Right ventricle myocardium inferior (tissue), 1 donor: ENCODE measurements at regions not wholly inside any gene's neighbourhood (a gene's known extent, or its start where the extent isn't known, plus 50 kb on each side); places are given as distances from the start of the nearest gene placed in this dataset.
A peak's percentile ranks its signal among the peaks of the same experiment; 100 is the strongest.

Source experiments
- ATAC-seq: fragments of 200-7000 bp; cut with Tn5 transposase; one replicate; pipeline ENCODE4 v1.9.1; 2020; ENCODE audit warnings: mild to moderate bottlenecking, moderate library complexity
- DNase-seq: peaks from one replicate; pipeline ENCODE4 v3.0.0; 2021; ENCODE audit errors: missing footprints
- intact Hi-C: fragments of 100-400 bp; cut with DNase I; formaldehyde crosslinking; loops from one replicate; pipeline ENCODE4 v1.11.0; 2022
- donor health status: DM: no; HTN: yes; CAD: no; lungs with severe emphysema.

- intact Hi-C loops: no loop called here
- ATAC-seq: no peak
- no peak for DNase-seq
These were observed 306.1 kb upstream of the KLHL29 start for GRCh38 chr2:23078784-23079434.

GRCh38 chr2:23083966-23084365, 301.0 kb upstream of the KLHL29 start:
- intact Hi-C loops: no loop called here
- no peak for ATAC-seq
- DNase-seq: no peak

- intact Hi-C loops: no loop called here
- DNase-seq (no peak), ATAC-seq (no peak)
These were observed 294.0 kb upstream of the KLHL29 start for GRCh38 chr2:23091019-23091418.

- ATAC-seq (no peak), DNase-seq (no peak)
- intact Hi-C loops: no loop called here
These were observed 293.1 kb upstream of the KLHL29 start for GRCh38 chr2:23091900-23092299.

- intact Hi-C loops: no loop called here
- no peak for DNase-seq
- no peak for ATAC-seq
These were observed 292.1 kb upstream of the KLHL29 start for GRCh38 chr2:23092831-23093230.

GRCh38 chr2:23093513-23093912, 291.5 kb upstream of the KLHL29 start:
- intact Hi-C loops: no loop called here
- DNase-seq: no peak
- ATAC-seq: no peak

- no peak for ATAC-seq
- DNase-seq: no peak
- intact Hi-C loops: no loop called here
These were observed 287.9 kb upstream of the KLHL29 start for GRCh38 chr2:23096906-23097602.

- ATAC-seq (no peak), DNase-seq (no peak)
- intact Hi-C loops: no loop called here
These were observed 284.6 kb upstream of the KLHL29 start for GRCh38 chr2:23100406-23100805.

- ATAC-seq (peak; percentile 46), DNase-seq (no peak)
- intact Hi-C loops: no loop called here
These were observed 278.7 kb upstream of the KLHL29 start for GRCh38 chr2:23106242-23106785.

GRCh38 chr2:23107327-23107941, 277.5 kb upstream of the KLHL29 start:
- ATAC-seq: no peak
- DNase-seq: no peak
- intact Hi-C loops: no loop called here

GRCh38 chr2:23111263-23111662, 273.7 kb upstream of the KLHL29 start:
- intact Hi-C loops: no loop called here
- DNase-seq (no peak), ATAC-seq (no peak)

- no peak for DNase-seq
- intact Hi-C loops: no loop called here
- no peak for ATAC-seq
These were observed 272.5 kb upstream of the KLHL29 start for GRCh38 chr2:23112517-23112916.

GRCh38 chr2:23114299-23114698, 270.7 kb upstream of the KLHL29 start:
- no peak for DNase-seq
- ATAC-seq: no peak
- intact Hi-C loops: no loop called here

GRCh38 chr2:23118313-23118712, 266.7 kb upstream of the KLHL29 start:
- no peak for DNase-seq
- intact Hi-C loops: no loop called here
- no peak for ATAC-seq

GRCh38 chr2:23118894-23119293, 266.1 kb upstream of the KLHL29 start:
- intact Hi-C loops: no loop called here
- DNase-seq (no peak), ATAC-seq (no peak)

- no peak for ATAC-seq
- intact Hi-C loops: no loop called here
- no peak for DNase-seq
These were observed 264.8 kb upstream of the KLHL29 start for GRCh38 chr2:23120161-23120560.

- intact Hi-C loops: no loop called here
- DNase-seq (no peak), ATAC-seq (no peak)
These were observed 262.9 kb upstream of the KLHL29 start for GRCh38 chr2:23121968-23122648.

- ATAC-seq (no peak), DNase-seq (no peak)
- intact Hi-C loops: no loop called here
These were observed 262.2 kb upstream of the KLHL29 start for GRCh38 chr2:23122681-23123215.

- intact Hi-C loops: no loop called here
- ATAC-seq: no peak
- DNase-seq: no peak
These were observed 261.3 kb upstream of the KLHL29 start for GRCh38 chr2:23123686-23124085.
